Retina (tissue), 1 donor: ENCODE measurements at regions not wholly inside any gene's neighbourhood (a gene's known extent, or its start where the extent isn't known, plus 50 kb on each side); places are given as distances from the start of the nearest gene placed in this dataset.
"Not testable (repeated sequence)": the region's sequence is repeated elsewhere in the genome, so short reads cannot be mapped to it uniquely, and the experiment has no call there.

Experiments
- DNase-seq: peaks from one replicate; pipeline ENCODE4 v3.0.0-alpha.2; 2016

DNA sequence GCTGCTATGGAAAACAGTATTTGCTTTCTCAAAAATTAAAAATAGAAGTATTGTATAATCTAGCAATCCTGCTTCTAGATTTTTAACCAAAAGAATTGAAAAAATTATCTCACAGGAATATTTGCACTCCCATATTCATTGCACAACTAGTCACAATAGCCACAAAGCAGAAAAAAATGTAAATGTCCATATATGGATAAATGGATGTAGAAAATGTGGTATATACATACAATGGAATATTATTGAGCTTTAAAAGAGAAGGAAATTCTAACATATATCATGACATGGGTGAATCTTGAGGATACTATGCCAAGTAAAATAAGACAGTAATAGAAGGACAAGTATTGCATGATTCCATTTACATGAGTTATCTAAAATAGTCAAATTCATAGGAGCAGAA, 2753.0 kb downstream of the PCDH9 start:
- DNase-seq = no peak

DNA sequence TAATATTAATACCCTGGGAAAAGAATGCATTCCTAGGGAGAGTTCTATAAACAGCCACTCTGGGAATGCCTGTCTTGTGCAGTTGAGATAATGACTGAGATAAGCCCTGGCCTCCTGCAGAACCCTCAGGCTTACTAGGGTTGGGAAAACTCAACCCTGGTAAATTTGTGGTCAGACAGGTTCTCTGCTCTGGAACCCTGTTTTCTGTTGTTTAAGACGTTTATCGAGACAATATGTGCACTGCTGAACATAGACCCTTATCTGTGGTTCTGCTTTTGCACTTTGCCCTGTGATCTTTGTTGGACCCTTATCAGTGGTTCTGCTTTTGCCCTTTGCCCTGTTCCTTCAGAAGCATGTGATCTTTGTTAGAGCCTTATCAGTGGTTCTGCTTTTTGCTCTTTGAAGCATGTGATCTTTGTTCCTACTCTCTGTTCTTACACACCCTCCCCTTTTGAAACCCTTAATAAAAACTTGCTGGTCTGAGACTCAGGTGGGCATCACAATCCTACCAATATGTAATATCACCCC, 2754.0 kb downstream of the PCDH9 start:
- DNase-seq = not testable (repeated sequence)

DNA sequence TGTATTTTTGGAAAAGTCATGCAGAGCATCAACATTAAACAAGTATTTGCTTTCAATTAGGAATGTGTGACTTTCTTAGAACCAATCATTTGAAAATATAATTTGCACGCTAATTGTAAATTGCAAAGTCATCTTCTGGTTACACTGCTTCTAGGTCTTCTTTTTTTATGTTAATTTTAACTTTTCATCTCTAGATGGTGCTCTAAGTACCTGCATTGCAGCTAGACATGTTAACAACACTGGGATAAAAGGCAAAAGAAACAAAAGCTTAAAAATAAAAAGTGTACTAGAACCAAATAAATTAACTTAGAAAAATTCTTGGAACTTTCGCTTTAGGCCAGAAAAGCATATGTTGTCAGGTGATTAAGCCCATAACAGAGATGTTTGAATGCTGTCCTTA, 2758.2 kb downstream of the PCDH9 start:
- DNase-seq = peak; percentile 11

DNA sequence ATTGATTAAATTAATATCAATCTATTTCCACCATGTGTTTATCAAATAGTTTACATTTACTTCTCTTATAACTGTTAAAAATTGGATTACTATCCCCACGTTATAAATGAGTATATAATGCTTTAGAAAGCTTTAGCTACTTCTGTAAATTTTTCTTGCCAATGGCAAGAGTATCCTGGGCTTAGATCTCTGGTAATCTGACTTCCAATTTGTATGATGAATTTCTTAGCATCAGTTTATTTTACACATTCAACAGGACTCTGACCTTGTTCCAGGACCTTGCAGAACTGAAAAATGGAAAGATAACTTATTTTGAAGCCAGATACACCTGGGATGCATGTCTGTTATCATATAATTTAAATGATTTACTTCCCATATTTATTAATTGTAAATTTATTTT, 2759.4 kb downstream of the PCDH9 start:
- no peak for DNase-seq

- no peak for DNase-seq
Observed at GRCh38 chr13:64459778-64460177, 2770.4 kb downstream of the PCDH9 start.

GRCh38 chr13:64457976-64458375, 2772.2 kb downstream of the PCDH9 start:
- no peak for DNase-seq

DNA sequence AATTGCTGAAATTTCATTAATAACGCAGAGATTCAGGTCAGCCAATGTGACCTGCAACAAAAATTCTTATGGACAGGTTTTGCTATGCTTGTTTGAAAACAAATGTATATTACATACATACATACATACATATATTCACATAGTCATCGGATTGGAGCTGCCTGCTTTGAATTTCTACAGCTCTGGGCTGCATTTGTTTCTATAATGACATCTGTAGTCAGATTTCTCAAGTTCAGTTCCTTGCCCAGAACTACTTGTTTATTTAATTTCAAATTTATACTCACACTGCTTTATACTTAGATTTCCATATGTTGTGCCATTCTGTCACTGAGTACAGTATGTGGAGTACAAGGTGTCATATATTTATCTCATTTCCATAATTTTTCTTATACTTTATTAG, 2775.0 kb downstream of the PCDH9 start:
- DNase-seq = no peak

DNA sequence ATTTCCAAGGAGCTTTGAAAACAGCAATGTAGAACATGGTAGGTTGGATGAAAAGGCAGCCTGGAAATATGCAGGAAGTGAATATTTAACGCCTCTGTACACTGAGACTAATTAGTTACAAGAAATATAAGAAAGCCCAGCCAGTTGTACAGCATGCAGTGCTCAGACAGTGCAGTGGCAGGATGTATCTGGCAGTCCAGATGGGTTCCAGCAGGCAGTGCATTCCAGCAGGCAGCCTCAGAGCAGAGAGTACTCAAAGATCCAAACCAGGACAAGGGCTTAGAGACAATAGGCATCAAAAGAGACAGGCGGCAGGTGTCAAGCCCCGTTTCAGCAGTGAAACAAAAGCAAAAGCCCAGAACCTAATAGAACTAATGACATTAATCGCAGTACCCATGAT, 2776.3 kb downstream of the PCDH9 start:
- peak; percentile 29 for DNase-seq

- no peak for DNase-seq
Observed at GRCh38 chr13:64446372-64446771, 2783.8 kb downstream of the PCDH9 start.

- DNase-seq = no peak
Observed at GRCh38 chr13:64441740-64442139, 2788.4 kb downstream of the PCDH9 start.

DNA sequence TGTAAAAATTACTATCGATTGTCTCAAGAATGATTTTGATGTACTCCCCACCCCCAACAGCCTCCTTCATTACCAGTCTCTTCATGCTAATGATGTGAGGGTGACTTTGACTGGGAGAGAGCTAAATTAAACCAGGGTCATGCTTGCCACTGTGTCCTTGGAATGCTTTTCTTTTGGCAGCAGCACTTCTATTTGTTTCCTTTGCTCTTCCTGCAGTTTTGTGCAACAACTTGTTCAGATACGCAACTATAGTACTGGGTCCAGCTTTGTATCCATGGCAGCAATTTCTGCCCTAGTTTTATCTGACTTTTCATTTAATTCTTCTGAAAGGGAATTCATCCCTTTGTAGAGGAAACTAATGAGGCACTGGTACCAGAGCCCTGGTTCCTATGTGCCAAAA, 2792.1 kb downstream of the PCDH9 start:
- DNase-seq = peak; percentile 9

GRCh38 chr13:64429691-64430090, 2800.4 kb downstream of the PCDH9 start:
- no peak for DNase-seq

DNA sequence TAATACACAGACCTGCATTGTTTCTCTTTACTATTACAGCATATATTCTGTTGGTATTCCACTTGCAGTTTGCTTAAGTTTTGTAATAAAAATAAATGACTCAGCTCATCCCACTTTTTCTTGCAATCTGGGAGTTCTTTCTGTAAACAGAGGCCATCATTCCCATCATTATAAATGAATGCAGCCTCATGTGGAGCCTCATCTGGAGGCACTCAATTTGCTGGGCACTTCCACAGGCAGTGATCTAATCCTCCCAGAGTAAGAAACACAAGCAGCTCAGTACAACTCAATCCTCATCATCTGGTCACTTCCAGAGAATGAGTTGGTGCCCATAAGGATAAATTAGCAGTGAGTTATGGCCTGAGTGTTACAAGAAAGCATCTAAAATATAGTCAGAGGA, 2801.9 kb downstream of the PCDH9 start:
- DNase-seq = no peak

DNA sequence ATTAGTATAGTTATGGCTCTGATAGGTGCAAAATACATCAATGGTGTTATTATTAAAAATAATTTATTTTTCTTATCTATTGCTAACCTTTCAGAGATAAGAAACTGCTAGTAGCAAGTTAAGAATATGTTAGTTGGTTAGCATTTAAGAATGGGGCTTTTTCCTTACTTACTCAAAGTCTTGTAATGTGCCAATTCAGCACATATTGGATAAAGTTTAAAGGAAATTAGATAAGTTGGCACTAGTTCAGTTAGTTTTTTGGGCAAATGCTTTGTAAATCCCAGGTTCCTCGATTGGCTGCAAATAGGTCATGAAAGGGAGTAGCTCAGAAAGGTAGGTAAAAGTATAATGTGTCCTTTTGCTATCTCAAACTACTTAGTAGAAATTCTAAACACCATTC, 2806.7 kb downstream of the PCDH9 start:
- no peak for DNase-seq

- no peak for DNase-seq
Observed at GRCh38 chr13:64420181-64420580, 2810.0 kb downstream of the PCDH9 start.

DNA sequence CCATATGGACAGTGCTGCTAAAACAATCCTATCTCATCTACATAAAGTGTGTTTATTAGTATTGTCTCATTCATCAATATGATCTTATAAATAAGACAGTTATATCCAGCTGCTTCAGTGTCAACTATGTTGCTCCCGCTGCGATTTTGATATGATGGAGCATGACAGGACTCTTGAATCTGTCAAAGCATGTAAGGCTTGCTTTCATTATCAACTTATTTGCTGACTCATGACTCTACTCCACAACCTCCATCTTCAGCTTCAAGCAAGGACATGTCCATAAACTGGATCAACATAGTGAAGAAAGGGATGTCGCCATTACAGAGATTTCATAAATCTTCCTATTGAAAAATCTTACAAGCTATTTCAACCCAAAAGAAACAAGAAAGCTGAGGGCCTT, 2812.6 kb downstream of the PCDH9 start:
- DNase-seq = peak; percentile 49

GRCh38 chr13:64414381-64414780, 2815.8 kb downstream of the PCDH9 start:
- no peak for DNase-seq

DNA sequence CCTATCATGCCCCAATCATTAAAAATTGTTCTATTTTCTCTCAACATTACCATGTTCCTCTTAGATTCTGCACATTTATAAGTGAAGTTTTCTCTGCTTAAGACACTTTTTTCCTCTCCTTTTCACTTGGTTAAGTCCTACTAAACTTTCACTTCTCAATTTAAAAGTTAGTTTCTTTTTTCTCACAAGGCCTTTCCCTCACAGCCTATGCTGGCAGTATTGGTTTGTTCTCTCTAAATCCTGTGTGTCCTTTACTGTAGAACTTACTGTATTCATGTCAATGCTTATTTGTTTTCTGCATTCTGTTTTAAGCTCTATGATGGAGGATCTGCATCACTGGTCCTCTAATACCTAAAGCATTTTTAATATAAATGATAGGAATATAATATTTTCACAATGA, 2816.6 kb downstream of the PCDH9 start:
- no peak for DNase-seq

DNA sequence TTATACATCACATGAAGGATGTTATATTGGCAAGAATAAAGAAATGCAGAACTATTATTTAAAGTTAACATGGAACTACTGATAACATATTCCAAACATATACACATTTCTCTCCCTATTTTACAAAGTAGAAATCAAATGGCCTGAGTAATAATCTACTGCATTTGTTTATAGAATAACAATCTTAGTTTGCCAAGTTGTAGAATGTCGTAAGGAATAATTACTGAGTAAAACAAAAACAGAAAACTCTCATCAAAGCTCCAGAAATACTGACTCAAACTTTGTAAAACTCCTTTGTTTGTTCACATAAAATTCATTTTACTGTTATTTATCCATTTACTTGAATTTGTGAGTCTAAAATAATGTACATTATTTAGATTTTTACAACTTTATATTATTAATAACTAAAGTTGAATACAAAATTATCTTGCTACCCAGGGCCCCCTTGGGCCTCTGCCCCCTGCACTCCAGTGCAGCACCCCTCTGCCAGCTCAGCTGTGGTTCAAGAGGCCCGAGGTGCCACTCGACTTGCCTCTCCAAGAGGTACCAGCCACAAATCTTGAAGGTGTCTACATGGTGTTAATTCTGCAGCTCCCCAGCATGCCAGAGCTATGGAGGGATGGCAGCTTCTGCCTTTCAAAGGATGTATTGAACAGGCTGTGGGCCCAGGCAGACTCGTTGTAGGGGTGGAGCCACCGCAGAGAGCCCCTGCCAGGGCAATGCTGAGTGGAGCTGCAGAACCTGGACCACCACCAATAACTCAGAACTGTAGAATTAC, 2819.7 kb downstream of the PCDH9 start:
- no peak for DNase-seq

DNA sequence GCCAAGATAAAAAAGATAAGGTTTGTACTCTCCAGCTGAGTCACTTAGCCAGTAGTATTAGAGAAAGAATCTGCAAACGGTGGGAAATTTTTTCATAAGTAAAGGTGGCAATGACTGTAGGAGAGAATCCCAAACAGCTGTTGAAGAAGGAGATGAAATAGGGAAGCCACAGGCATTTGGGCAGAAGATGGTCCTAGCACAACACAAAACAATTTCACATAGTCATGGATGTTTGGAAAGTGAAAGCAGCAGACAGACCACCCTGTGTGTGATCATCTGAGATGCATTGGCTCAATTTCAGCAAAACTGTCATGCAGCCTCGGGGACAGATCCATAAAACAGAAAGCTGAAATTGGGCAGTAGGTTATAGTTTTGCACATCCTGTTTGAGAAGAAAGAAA, 2832.4 kb downstream of the PCDH9 start:
- no peak for DNase-seq

- DNase-seq = no peak
Observed at GRCh38 chr13:64377606-64378005, 2852.5 kb downstream of the PCDH9 start.

- no peak for DNase-seq
Observed at GRCh38 chr13:64371461-64371860, 2858.7 kb downstream of the PCDH9 start.

DNA sequence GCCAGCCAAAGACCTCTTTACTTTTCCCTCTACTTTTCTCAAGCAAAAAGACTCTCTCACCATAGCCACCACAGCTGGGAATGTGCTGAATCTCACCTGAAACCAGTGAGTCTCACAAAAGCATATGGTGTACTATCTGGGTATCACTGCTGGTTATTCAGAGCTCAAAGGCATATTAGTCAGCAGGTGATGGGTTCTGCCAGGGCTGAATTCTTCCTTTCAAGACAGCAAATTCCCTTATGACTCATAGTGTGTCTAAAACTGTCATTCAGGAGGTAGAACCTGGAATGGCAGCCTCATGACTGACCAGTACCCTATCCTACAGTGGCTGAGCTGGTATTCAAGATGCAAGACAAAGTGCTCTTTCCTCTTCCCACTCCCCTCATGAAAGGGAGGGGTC, 2859.1 kb downstream of the PCDH9 start:
- DNase-seq = no peak

GRCh38 chr13:64369121-64369520, 2861.0 kb downstream of the PCDH9 start:
- DNase-seq = no peak

DNA sequence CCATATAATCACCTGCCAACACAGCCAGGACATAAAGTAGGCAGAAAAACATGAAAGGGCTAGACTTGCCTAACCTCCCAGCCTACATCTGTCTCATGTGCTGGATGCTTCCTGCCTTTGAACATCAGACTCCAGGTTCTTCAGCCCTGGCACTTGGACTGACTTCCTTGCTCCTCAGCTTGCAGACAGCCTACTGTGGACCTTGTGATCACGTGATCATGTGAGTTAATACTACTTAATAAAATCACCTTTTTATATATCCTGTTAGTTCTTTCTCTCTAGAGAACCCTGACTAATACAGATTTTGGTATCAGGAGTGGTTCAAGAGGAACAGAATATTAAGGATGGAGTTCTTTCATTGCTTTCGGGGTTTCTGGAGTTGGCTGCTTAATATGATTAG, 2867.6 kb downstream of the PCDH9 start:
- DNase-seq = no peak
